Loucy (cell line): ENCODE measurements at regions not wholly inside any gene's neighbourhood (a gene's known extent, or its start where the extent isn't known, plus 50 kb on each side); places are given as distances from the start of the nearest gene placed in this dataset.

Experiments
- CTCF ChIP-seq: fragments of 200-600 bp; sonication (generic); conservative IDR thresholded peaks from 2 replicates; pipeline ENCODE4 v1.5.1; 2014; ENCODE audit warnings: mild to moderate bottlenecking, antibody characterized with exemption, low read length
- EZH2phosphoT487 ChIP-seq: fragments of 200-600 bp; IDR thresholded peaks from 2 replicates; pipeline ENCODE4 v1.6.1; 2018; ENCODE audit warnings: antibody characterized with exemption, mild to moderate bottlenecking, moderate library complexity, borderline replicate concordance

- no peak for TF ChIP-seq CTCF
- no peak for TF ChIP-seq EZH2phosphoT487
These were observed 1070.2 kb downstream of the EFNB2 start for GRCh38 chr13:105465251-105465650.
